ENCODE measurements at regions not wholly inside any gene's neighbourhood (a gene's known extent, or its start where the extent isn't known, plus 50 kb on each side); places are given as distances from the start of the nearest gene placed in this dataset.

GRCh38 chr10:10881117-10881813 is 136.4 kb upstream of the CELF2 start:
- TF ChIP-seq CTCF (IDR thresholded peaks at IDR 0.05), result no peak
- H3K27me3 ChIP-seq (ENCODE audit: control insufficient read depth in 1 of 2, insufficient read depth in 2 of 2, low read length in 2 of 2), result peaks cover 0 to 3% of the 10 kb centered on the region in 2 experiments
- no peak overlapping the region for H3K27ac ChIP-seq (ENCODE audit: low read depth in 1 of 2, low read length in 2 of 2)
- no peak for ATAC-seq (ENCODE audit: poor library complexity)
- POLR2A ChIA-PET, result no interaction called here
- intact Hi-C loops (cut with DNase I, micrococcal nuclease), result no loop called here
- peaks cover 0 to 12% of the 10 kb centered on the region in 2 experiments for H3K9me3 ChIP-seq (ENCODE audit: control insufficient read depth in 1 of 2, insufficient read depth in 1 of 2, low read length in 2 of 2)
- Mint-ChIP-seq H3K27ac (no peak overlapping the region), H3K36me3 (ENCODE audit: low read depth) (no peaks in the 10 kb centered on the region), H3K27me3 (peaks cover 5% of the 10 kb centered on the region), H3K9me3 (peaks cover 4% of the 10 kb centered on the region), H3K4me3 (no peak overlapping the region), H3K4me1 (ENCODE audit: low read depth) (no peaks in the 10 kb centered on the region)
- no peaks in the 10 kb centered on the region for H3K36me3 ChIP-seq (ENCODE audit: insufficient read depth, low read length)
- DNase-seq, result no peak
- CTCF ChIA-PET, result no interaction called here
- H3K4me3 ChIP-seq (ENCODE audit: low read length), result no peak overlapping the region
- H3K4me1 ChIP-seq (ENCODE audit: insufficient read depth, low read length), result no peaks in the 10 kb centered on the region

GRCh38 chr10:10883737-10884136 is 133.9 kb upstream of the CELF2 start:
- H3K36me3 Mint-ChIP-seq (ENCODE audit: low read depth), result no peaks in the 10 kb centered on the region
- ATAC-seq (ENCODE audit: poor library complexity) (no peak), DNase-seq (no peak)
- H3K27ac Mint-ChIP-seq, result no peak overlapping the region
- CTCF ChIA-PET, result no interaction called here
- H3K4me3 Mint-ChIP-seq, result no peak overlapping the region
- peaks cover 0 to 12% of the 10 kb centered on the region in 2 experiments for H3K9me3 ChIP-seq (ENCODE audit: control insufficient read depth in 1 of 2, insufficient read depth in 1 of 2, low read length in 2 of 2)
- no peaks in the 10 kb centered on the region for H3K36me3 ChIP-seq (ENCODE audit: insufficient read depth, low read length)
- H3K9me3 Mint-ChIP-seq, result peaks cover 4% of the 10 kb centered on the region
- H3K27me3 ChIP-seq (ENCODE audit: control insufficient read depth in 1 of 2, insufficient read depth in 2 of 2, low read length in 2 of 2), result peaks cover 0 to 3% of the 10 kb centered on the region in 2 experiments
- intact Hi-C loops (cut with DNase I, micrococcal nuclease), result no loop called here
- H3K4me1 ChIP-seq (ENCODE audit: insufficient read depth, low read length), result no peaks in the 10 kb centered on the region
- no peak for TF ChIP-seq CTCF (IDR thresholded peaks at IDR 0.05)
- no peak overlapping the region for H3K4me3 ChIP-seq (ENCODE audit: low read length)
- POLR2A ChIA-PET, result no interaction called here
- no peak overlapping the region for H3K27ac ChIP-seq (ENCODE audit: low read depth in 1 of 2, low read length in 2 of 2)
- peaks cover 6% of the 10 kb centered on the region for H3K27me3 Mint-ChIP-seq
- H3K4me1 Mint-ChIP-seq (ENCODE audit: low read depth), result no peaks in the 10 kb centered on the region

- Histone ChIP-seq H3K4me3 (ENCODE audit: low read length) (no peak overlapping the region), H3K4me1 (ENCODE audit: insufficient read depth, low read length) (no peaks in the 10 kb centered on the region), H3K9me3 (ENCODE audit: control insufficient read depth in 1 of 2, insufficient read depth in 1 of 2, low read length in 2 of 2) (peaks cover 0 to 12% of the 10 kb centered on the region in 2 experiments), H3K27me3 (ENCODE audit: control insufficient read depth in 1 of 2, insufficient read depth in 2 of 2, low read length in 2 of 2) (peaks cover 0 to 3% of the 10 kb centered on the region in 2 experiments), H3K27ac (ENCODE audit: low read depth in 1 of 2, low read length in 2 of 2) (no peak overlapping the region), H3K36me3 (ENCODE audit: insufficient read depth, low read length) (no peaks in the 10 kb centered on the region)
- Mint-ChIP-seq H3K4me3 (no peak overlapping the region), H3K9me3 (peaks cover 4% of the 10 kb centered on the region), H3K4me1 (ENCODE audit: low read depth) (no peaks in the 10 kb centered on the region), H3K27ac (no peak overlapping the region), H3K27me3 (peaks cover 8% of the 10 kb centered on the region), H3K36me3 (ENCODE audit: low read depth) (no peaks in the 10 kb centered on the region)
- POLR2A ChIA-PET, result no interaction called here
- CTCF ChIA-PET, result no interaction called here
- no peak for DNase-seq
- ATAC-seq (ENCODE audit: poor library complexity), result no peak
- no peak for TF ChIP-seq CTCF (IDR thresholded peaks at IDR 0.05)
- intact Hi-C loops (cut with DNase I, micrococcal nuclease), result no loop called here
Measured at GRCh38 chr10:10886861-10887531, 130.7 kb upstream of the CELF2 start.

Measured in CD4-positive, alpha-beta T cell (primary cell).